GM23338 (cell line): ENCODE measurements at regions not wholly inside any gene's neighbourhood (a gene's known extent, or its start where the extent isn't known, plus 50 kb on each side); places are given as distances from the start of the nearest gene placed in this dataset.

Experiments
- CTCF ChIP-seq, 2 experiments: fragments of 200-600 bp in 1 of 2; sonication (generic) in 1 of 2; conservative IDR thresholded peaks; 2 replicates each; pipeline versions ENCODE4 v1.5.1 to v1.6.1; 2016 to 2017; ENCODE audit warnings: antibody characterized with exemption in 2 of 2, low read depth in 2 of 2, mild to moderate bottlenecking in 2 of 2, moderate library complexity in 1 of 2
- EZH2 ChIP-seq: fragments of 200-600 bp; sonication (generic); IDR thresholded peaks from one replicate; pipeline ENCODE4 v1.8.0; 2017; ENCODE audit warnings: antibody characterized with exemption, mild to moderate bottlenecking, low read depth; ENCODE audit not compliant: unreplicated experiment
- EZH2phosphoT487 ChIP-seq: fragments of 200-600 bp; sonication (generic); IDR thresholded peaks from one replicate; pipeline ENCODE4 v1.8.1; 2018; ENCODE audit warnings: antibody characterized with exemption; ENCODE audit not compliant: unreplicated experiment
- JUNB ChIP-seq: IDR thresholded peaks from one replicate; pipeline ENCODE4 v1.6.1; 2016; ENCODE audit warnings: antibody characterized with exemption; ENCODE audit not compliant: unreplicated experiment
- POLR2AphosphoS5 ChIP-seq: IDR thresholded peaks from 2 replicates; pipeline ENCODE4 v1.6.1; 2016; ENCODE audit warnings: antibody characterized with exemption, low read depth
- REST ChIP-seq: IDR thresholded peaks from one replicate; pipeline ENCODE4 v1.6.1; 2018; ENCODE audit warnings: antibody characterized with exemption; ENCODE audit not compliant: unreplicated experiment
- ZNF114 ChIP-seq: fragments of 250-450 bp; sonication (Bioruptor Pico); IDR thresholded peaks from 2 replicates; pipeline ENCODE4 v1.5.0; 2020; ENCODE audit warnings: mild to moderate bottlenecking, moderate library complexity

- no peak for TF ChIP-seq CTCF (conservative IDR thresholded peaks at IDR 0.05; ENCODE audit: low read depth in 2 of 2)
- TF ChIP-seq JUNB: no peak
- TF ChIP-seq EZH2: no peak
- TF ChIP-seq EZH2phosphoT487: no peak
- no peak for TF ChIP-seq REST
- no peak for TF ChIP-seq POLR2AphosphoS5
- TF ChIP-seq ZNF114 (CRISPR knock-in tag): no peak
Measured at GRCh38 chr12:91328451-91328850, 145.8 kb upstream of the DCN start.
